ENCODE measurements at regions not wholly inside any gene's neighbourhood (a gene's known extent, or its start where the extent isn't known, plus 50 kb on each side); places are given as distances from the start of the nearest gene placed in this dataset.

DNA sequence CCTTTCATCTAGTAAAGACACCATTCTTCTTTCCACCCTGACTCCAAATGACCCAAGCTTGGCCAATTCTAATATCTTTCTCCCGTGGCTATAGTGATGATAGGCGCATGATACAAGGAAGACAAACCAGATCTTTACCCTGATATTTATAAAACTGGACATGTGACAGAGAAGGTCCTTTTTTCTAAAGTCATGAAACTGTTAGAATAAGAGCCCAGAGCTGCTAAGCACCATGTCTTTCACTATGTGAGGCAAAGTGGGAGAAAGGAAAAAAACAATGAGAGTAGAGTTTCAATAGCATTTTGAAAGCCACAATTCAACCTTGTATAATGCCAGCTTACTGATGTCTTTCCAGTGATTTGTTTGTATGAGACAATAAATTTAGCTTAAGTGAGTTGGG is 212.4 kb downstream of the RASSF9 start:
- no peak overlapping the region for H3K4me3 ChIP-seq
- DNase-seq = no peak
- no peak overlapping the region for H3K27ac ChIP-seq
- TF ChIP-seq EZH2 (IDR thresholded peaks at IDR 0.05; ENCODE audit: low read depth) (no peak), CTCF (conservative IDR thresholded peaks at IDR 0.05) (no peak)
- no peaks in the 10 kb centered on the region for H3K9me2 ChIP-seq (ENCODE audit: insufficient read depth)
- H4K20me1 ChIP-seq (ENCODE audit: insufficient read depth) = no peaks in the 10 kb centered on the region
- no peaks in the 10 kb centered on the region for H3F3A ChIP-seq (ENCODE audit: insufficient read depth, low read depth)
- 0 out of 2 replicates have a peak, but pooled peaks cover 4% of the 10 kb centered on the region for H3K9me3 ChIP-seq (ENCODE audit: insufficient read depth, low read depth)
- BruUV-seq (replicated peaks) = no TSS peak
- intact Hi-C loops (cut with micrococcal nuclease; ENCODE audit: unreplicated experiment) = no loop called here
- H2AFZ ChIP-seq = no peak overlapping the region
- ChIA-PET CTCF (no interaction called here), POLR2A (ENCODE audit: unreplicated experiment) (no interaction called here)
- no peak overlapping the region for H3K4me2 ChIP-seq
- no peaks in the 10 kb centered on the region for H3K36me3 ChIP-seq (ENCODE audit: low read depth)
- H3K79me2 ChIP-seq (ENCODE audit: low read depth) = no peaks in the 10 kb centered on the region
- H3K27me3 ChIP-seq (ENCODE audit: insufficient read depth, low read depth) = no peaks in the 10 kb centered on the region
- peaks cover 28% of the 10 kb centered on the region for H3K4me1 ChIP-seq (replicated peaks; ENCODE audit: insufficient read depth)

DNA sequence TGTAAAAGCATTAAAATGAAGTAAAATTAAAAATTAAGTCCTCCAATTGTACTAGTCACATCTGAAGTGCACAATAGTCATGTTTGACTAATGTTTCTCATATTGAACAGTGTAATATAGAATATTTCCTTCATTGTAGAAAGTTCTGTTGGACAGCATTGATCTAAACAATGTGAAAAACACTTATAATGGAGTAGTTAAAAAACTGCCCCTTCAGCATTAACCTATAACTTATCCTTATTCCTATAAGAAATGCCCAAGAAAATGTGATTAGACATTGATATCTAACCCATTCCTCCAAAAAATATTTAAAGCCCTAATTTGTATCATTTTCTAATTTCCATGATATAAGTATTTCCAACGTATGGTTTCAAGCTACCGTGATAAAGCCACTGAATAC is 210.7 kb downstream of the RASSF9 start:
- Histone ChIP-seq H3K79me2 (ENCODE audit: low read depth) (no peaks in the 10 kb centered on the region), H2AFZ (no peak overlapping the region), H3K4me1 (replicated peaks; ENCODE audit: insufficient read depth) (peaks cover 28% of the 10 kb centered on the region), H3K36me3 (ENCODE audit: low read depth) (no peaks in the 10 kb centered on the region), H3K27me3 (ENCODE audit: insufficient read depth, low read depth) (no peaks in the 10 kb centered on the region), H3K9me2 (ENCODE audit: insufficient read depth) (no peaks in the 10 kb centered on the region; the same call in 1 of the 2 replicates), H3K9me3 (ENCODE audit: insufficient read depth, low read depth) (0 out of 2 replicates have a peak, but pooled peaks cover 4% of the 10 kb centered on the region), H3K27ac (no peak overlapping the region), H3K4me2 (no peak overlapping the region), H4K20me1 (ENCODE audit: insufficient read depth) (no peaks in the 10 kb centered on the region), H3K4me3 (no peak overlapping the region), H3F3A (ENCODE audit: insufficient read depth, low read depth) (no peaks in the 10 kb centered on the region)
- ChIA-PET POLR2A (ENCODE audit: unreplicated experiment) (no interaction called here), CTCF (no interaction called here)
- no TSS peak for BruUV-seq (replicated peaks)
- intact Hi-C loops (cut with micrococcal nuclease; ENCODE audit: unreplicated experiment) = no loop called here
- DNase-seq = no peak
- TF ChIP-seq CTCF (conservative IDR thresholded peaks at IDR 0.05) (no peak), EZH2 (IDR thresholded peaks at IDR 0.05; ENCODE audit: low read depth) (no peak)

DNA sequence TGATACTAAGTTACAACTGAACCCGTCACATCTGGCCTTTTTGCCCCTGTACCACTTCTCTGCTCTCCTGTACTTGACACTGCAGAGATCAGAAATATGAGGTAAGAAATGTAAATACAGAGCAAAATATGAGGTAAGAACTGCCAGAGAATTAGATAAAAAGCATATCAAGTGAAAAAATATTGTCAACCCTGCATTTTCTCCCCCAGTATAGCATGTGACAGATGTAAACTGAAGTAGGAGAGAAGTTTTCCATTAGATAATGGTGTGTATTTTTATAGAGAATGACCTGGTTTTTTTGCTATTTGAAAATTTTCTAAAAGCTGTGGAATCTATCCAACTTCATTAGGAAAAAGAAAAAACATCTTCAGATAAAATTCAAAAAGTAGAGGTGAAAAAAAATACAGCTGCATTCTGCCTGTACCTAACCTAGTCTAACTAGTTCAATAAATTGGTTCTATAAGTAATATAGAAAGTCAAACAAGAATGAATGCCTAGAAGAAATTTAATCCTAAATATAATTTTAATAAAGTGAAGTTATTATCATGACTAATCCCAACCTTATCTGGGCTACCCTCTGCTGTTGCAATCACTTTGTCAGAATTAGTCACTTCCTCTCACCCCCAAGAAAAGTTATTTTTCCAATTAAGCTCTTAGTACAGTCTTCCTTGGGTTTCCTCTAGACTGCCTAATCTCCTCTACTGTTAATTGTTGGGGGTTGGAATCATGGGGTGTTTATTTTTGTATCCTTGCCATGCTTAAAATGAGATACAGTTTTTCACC is 210.0 kb downstream of the RASSF9 start:
- H3K4me1 ChIP-seq (replicated peaks; ENCODE audit: insufficient read depth) = peaks cover 21% of the 10 kb centered on the region
- H3K4me3 ChIP-seq = no peak overlapping the region
- H3K79me2 ChIP-seq (ENCODE audit: low read depth) = no peaks in the 10 kb centered on the region
- intact Hi-C loops (cut with micrococcal nuclease; ENCODE audit: unreplicated experiment) = no loop called here
- 0 out of 2 replicates have a peak, but pooled peaks cover 4% of the 10 kb centered on the region for H3K9me3 ChIP-seq (ENCODE audit: insufficient read depth, low read depth)
- H3K36me3 ChIP-seq (ENCODE audit: low read depth) = no peaks in the 10 kb centered on the region
- H3K27me3 ChIP-seq (ENCODE audit: insufficient read depth, low read depth) = no peaks in the 10 kb centered on the region
- H2AFZ ChIP-seq = no peak overlapping the region
- no peaks in the 10 kb centered on the region for H4K20me1 ChIP-seq (ENCODE audit: insufficient read depth)
- no peaks in the 10 kb centered on the region; the same call in 1 of the 2 replicates for H3K9me2 ChIP-seq (ENCODE audit: insufficient read depth)
- BruUV-seq (replicated peaks) = no TSS peak
- TF ChIP-seq EZH2 (IDR thresholded peaks at IDR 0.05; ENCODE audit: low read depth) (no peak), CTCF (conservative IDR thresholded peaks at IDR 0.05) (no peak)
- DNase-seq = peak in 1 of 2 experiments; percentile 51
- ChIA-PET POLR2A (ENCODE audit: unreplicated experiment) (no interaction called here), CTCF (no interaction called here)
- peak overlapping the region; percentile 30; the same call in 1 of the 2 replicates for H3K27ac ChIP-seq
- no peaks in the 10 kb centered on the region for H3F3A ChIP-seq (ENCODE audit: insufficient read depth, low read depth)
- H3K4me2 ChIP-seq = no peak overlapping the region

All from PC-9 (cell line).